GM23248 (cell line): ENCODE measurements at regions not wholly inside any gene's neighbourhood (a gene's known extent, or its start where the extent isn't known, plus 50 kb on each side); places are given as distances from the start of the nearest gene placed in this dataset.

Experiments
- EZH2 ChIP-seq: fragments of 200-600 bp; sonication (generic); IDR thresholded peaks from 2 replicates; pipeline ENCODE4 v1.6.1; 2018; ENCODE audit warnings: antibody characterized with exemption, mild to moderate bottlenecking; ENCODE audit not compliant: insufficient read depth, poor library complexity, severe bottlenecking
- EZH2phosphoT487 ChIP-seq: fragments of 200-600 bp; sonication (generic); IDR thresholded peaks from 2 replicates; pipeline ENCODE4 v1.6.1; 2018; ENCODE audit warnings: antibody characterized with exemption, moderate library complexity, mild to moderate bottlenecking, low read depth; ENCODE audit not compliant: insufficient read depth

- no peak for TF ChIP-seq EZH2
- TF ChIP-seq EZH2phosphoT487 = no peak
Observed at GRCh38 chr10:129063877-129064276, 403.2 kb upstream of the MGMT start.
